ENCODE measurements at regions not wholly inside any gene's neighbourhood (a gene's known extent, or its start where the extent isn't known, plus 50 kb on each side); places are given as distances from the start of the nearest gene placed in this dataset.

DNA sequence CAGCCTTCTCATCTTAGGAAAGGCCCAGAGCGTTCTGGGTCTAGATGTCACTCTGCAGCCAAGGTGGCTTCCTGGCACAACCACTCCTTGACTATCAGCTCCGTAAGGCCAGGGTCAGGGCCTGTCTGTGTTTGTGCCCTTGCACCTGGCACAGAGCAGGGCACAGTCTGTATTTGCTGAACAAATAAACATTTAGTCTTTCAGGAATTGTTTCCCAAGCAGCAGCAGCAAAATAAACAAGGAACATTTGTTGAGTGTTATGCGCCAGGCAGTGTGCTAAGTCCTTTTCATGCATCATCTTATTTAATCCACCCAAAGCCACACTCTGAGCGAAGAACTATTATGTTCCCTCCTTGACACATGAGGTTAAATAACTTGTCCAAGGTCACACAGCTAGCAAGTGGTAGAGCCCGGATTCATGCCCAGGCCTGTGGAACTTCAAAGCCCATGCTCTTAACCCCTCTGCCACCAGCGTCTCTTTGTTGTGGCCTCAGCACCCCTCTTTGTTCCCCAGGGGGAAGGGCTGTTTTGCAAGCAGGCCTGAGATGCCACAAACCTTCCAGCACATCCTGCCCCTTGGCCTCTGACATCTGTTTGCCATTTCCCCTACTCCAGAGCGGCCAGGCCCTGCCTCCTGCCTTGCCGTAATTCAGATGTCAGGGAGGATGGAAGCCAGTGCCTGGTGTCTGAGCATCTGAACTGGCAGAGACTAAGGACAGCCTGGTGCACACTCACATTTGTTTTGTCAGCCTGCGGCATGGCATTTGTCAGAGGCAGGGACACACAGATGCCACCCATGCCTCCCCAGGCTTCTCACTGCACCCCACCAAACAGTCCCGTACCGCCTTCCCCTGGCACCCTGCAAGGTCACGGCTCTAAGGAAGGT is 325.8 kb upstream of the ZMIZ1 start:
- TF ChIP-seq, protein P1, sequence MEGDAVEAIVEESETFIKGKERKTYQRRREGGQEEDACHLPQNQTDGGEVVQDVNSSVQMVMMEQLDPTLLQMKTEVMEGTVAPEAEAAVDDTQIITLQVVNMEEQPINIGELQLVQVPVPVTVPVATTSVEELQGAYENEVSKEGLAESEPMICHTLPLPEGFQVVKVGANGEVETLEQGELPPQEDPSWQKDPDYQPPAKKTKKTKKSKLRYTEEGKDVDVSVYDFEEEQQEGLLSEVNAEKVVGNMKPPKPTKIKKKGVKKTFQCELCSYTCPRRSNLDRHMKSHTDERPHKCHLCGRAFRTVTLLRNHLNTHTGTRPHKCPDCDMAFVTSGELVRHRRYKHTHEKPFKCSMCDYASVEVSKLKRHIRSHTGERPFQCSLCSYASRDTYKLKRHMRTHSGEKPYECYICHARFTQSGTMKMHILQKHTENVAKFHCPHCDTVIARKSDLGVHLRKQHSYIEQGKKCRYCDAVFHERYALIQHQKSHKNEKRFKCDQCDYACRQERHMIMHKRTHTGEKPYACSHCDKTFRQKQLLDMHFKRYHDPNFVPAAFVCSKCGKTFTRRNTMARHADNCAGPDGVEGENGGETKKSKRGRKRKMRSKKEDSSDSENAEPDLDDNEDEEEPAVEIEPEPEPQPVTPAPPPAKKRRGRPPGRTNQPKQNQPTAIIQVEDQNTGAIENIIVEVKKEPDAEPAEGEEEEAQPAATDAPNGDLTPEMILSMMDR (conservative IDR thresholded peaks at IDR 0.05 in 1 of 2, IDR thresholded peaks at IDR 0.05 in 1 of 2; ENCODE audit: extremely low read depth in 1 of 2, insufficient read depth in 1 of 2, low read depth in 1 of 2, low read length in 2 of 2), result no peak
- no peak for TF ChIP-seq EZH2 (IDR thresholded peaks at IDR 0.05; ENCODE audit: borderline replicate concordance, low read length)

Measured in mammary epithelial cell (primary cell).